ENCODE measurements at regions not wholly inside any gene's neighbourhood (a gene's known extent, or its start where the extent isn't known, plus 50 kb on each side); places are given as distances from the start of the nearest gene placed in this dataset.

DNA sequence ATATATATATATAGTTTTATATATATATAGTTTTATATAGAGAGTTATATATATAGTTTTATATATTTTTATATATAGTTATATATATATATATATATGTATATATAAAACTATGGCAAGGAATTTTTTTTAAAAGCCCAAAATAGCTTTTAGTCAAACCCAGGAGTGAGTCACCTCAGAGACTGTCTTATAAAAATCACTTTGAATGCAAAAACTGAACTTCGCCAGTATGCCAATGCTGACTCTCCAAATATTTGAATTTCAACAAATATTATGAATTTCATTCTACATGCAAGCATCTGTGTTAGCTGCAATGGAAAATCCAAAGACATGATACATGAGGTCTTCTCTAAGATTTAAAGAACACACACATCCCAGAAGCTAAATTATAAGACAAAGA lies 132.8 kb upstream of the NR2F2 start:
- no peaks in the 10 kb centered on the region for H3K9me3 ChIP-seq (ENCODE audit: insufficient read depth, low read length, severe bottlenecking)
- no peak overlapping the region for H3K9ac ChIP-seq (ENCODE audit: low read depth, low read length)
- TF ChIP-seq EZH2 (IDR thresholded peaks at IDR 0.05; ENCODE audit: borderline replicate concordance, low read depth, low read length, severe bottlenecking): no peak
- TF ChIP-seq, protein P1, sequence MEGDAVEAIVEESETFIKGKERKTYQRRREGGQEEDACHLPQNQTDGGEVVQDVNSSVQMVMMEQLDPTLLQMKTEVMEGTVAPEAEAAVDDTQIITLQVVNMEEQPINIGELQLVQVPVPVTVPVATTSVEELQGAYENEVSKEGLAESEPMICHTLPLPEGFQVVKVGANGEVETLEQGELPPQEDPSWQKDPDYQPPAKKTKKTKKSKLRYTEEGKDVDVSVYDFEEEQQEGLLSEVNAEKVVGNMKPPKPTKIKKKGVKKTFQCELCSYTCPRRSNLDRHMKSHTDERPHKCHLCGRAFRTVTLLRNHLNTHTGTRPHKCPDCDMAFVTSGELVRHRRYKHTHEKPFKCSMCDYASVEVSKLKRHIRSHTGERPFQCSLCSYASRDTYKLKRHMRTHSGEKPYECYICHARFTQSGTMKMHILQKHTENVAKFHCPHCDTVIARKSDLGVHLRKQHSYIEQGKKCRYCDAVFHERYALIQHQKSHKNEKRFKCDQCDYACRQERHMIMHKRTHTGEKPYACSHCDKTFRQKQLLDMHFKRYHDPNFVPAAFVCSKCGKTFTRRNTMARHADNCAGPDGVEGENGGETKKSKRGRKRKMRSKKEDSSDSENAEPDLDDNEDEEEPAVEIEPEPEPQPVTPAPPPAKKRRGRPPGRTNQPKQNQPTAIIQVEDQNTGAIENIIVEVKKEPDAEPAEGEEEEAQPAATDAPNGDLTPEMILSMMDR (IDR thresholded peaks at IDR 0.05; ENCODE audit: borderline replicate concordance, extremely low read depth, low read length, poor library complexity, severe bottlenecking): no peak
- no peaks in the 10 kb centered on the region for H4K20me1 ChIP-seq (ENCODE audit: insufficient read depth, low read length)
- ATAC-seq (ENCODE audit: insufficient read depth, low read depth): no peak
- no peak for DNase-seq
- H2AFZ ChIP-seq (ENCODE audit: low read depth, low read length): no peak overlapping the region
- H3K4me1 ChIP-seq (ENCODE audit: insufficient read depth, low read length): no peaks in the 10 kb centered on the region
- no peak overlapping the region for H3K27ac ChIP-seq (ENCODE audit: low read length)
- no peak overlapping the region for H3K4me3 ChIP-seq (ENCODE audit: low read depth in 1 of 2, low read length in 2 of 2)
- no peaks in the 10 kb centered on the region for H3K27me3 ChIP-seq (ENCODE audit: insufficient read depth, low read length, poor library complexity)
- no peaks in the 10 kb centered on the region for H3K79me2 ChIP-seq (ENCODE audit: insufficient read depth, low read length)
- no peaks in the 10 kb centered on the region for H3K36me3 ChIP-seq (ENCODE audit: insufficient read depth, low read length)
- H3K4me2 ChIP-seq (ENCODE audit: insufficient read depth, low read length): no peak overlapping the region

DNA sequence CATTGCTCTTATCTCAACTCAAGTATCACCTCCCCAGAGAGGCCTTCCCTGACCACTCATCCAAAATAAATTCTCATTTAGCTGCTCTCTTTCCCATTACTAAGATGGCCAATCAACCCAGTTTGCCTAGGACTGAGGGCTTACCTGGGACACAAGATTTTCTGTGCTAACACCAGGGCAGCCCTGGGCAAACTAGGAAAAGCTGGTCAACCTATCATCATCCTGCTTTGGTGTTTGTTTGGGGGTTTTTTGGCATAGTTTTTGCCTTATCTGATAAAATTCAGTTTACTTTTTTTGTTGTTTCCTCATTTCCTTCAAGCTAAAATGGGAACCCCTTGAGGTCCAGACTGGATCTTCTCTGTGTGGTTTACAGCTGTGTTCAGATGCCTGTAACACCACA lies 131.4 kb upstream of the NR2F2 start:
- no peaks in the 10 kb centered on the region for H3K36me3 ChIP-seq (ENCODE audit: insufficient read depth, low read length)
- H3K9me3 ChIP-seq (ENCODE audit: insufficient read depth, low read length, severe bottlenecking): no peaks in the 10 kb centered on the region
- ATAC-seq (ENCODE audit: insufficient read depth, low read depth) (no peak), DNase-seq (no peak)
- no peak overlapping the region for H3K4me2 ChIP-seq (ENCODE audit: insufficient read depth, low read length)
- H3K27ac ChIP-seq (ENCODE audit: low read length): no peak overlapping the region
- no peaks in the 10 kb centered on the region for H4K20me1 ChIP-seq (ENCODE audit: insufficient read depth, low read length)
- H3K9ac ChIP-seq (ENCODE audit: low read depth, low read length): no peak overlapping the region
- H3K27me3 ChIP-seq (ENCODE audit: insufficient read depth, low read length, poor library complexity): no peaks in the 10 kb centered on the region
- no peaks in the 10 kb centered on the region for H3K79me2 ChIP-seq (ENCODE audit: insufficient read depth, low read length)
- no peak overlapping the region for H3K4me3 ChIP-seq (ENCODE audit: low read depth in 1 of 2, low read length in 2 of 2)
- H3K4me1 ChIP-seq (ENCODE audit: insufficient read depth, low read length): no peaks in the 10 kb centered on the region
- no peak overlapping the region for H2AFZ ChIP-seq (ENCODE audit: low read depth, low read length)
- TF ChIP-seq, protein P1 (IDR thresholded peaks at IDR 0.05; ENCODE audit: borderline replicate concordance, extremely low read depth, low read length, poor library complexity, severe bottlenecking): no peak
- TF ChIP-seq EZH2 (IDR thresholded peaks at IDR 0.05; ENCODE audit: borderline replicate concordance, low read depth, low read length, severe bottlenecking): no peak

DNA sequence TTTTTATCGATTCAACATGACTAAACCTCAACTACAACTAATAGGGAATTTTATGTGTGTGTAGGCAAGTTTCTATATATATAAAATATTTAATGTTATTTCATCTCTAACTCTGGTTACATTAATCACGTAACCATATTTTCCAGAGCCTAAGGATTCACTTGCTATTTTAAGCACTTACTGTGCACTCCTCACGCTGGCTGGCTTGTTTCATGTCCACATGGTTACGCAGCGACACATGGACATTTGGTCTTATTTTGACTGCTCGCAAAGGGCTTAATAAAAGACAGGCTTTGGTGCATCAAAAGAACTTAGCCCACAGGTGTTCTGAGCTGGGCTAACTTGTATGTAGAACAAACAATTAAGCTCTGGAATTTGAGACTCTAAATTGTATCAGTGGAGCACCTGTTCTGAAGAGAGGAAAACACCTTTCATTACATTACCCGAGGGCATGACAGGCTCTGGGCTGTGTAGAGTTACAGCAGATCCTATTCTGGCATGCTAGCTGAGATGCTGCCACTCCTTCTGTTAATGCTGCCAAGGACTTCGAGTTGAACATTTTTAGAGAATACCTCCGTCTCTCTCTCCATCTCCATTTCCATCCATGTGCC lies 130.0 kb upstream of the NR2F2 start:
- DNase-seq: no peak
- Histone ChIP-seq H3K79me2 (ENCODE audit: insufficient read depth, low read length) (no peaks in the 10 kb centered on the region), H2AFZ (ENCODE audit: low read depth, low read length) (no peak overlapping the region), H3K27me3 (ENCODE audit: insufficient read depth, low read length, poor library complexity) (no peaks in the 10 kb centered on the region), H3K27ac (ENCODE audit: low read length) (no peak overlapping the region), H3K9ac (ENCODE audit: low read depth, low read length) (no peak overlapping the region), H3K4me1 (ENCODE audit: insufficient read depth, low read length) (no peaks in the 10 kb centered on the region), H3K4me2 (ENCODE audit: insufficient read depth, low read length) (no peak overlapping the region), H3K4me3 (ENCODE audit: low read depth in 1 of 2, low read length in 2 of 2) (no peak overlapping the region), H4K20me1 (ENCODE audit: insufficient read depth, low read length) (no peaks in the 10 kb centered on the region), H3K9me3 (ENCODE audit: insufficient read depth, low read length, severe bottlenecking) (no peaks in the 10 kb centered on the region), H3K36me3 (ENCODE audit: insufficient read depth, low read length) (no peaks in the 10 kb centered on the region)
- no peak for ATAC-seq (ENCODE audit: insufficient read depth, low read depth)
- TF ChIP-seq EZH2 (IDR thresholded peaks at IDR 0.05; ENCODE audit: borderline replicate concordance, low read depth, low read length, severe bottlenecking): no peak
- TF ChIP-seq, protein P1 (IDR thresholded peaks at IDR 0.05; ENCODE audit: borderline replicate concordance, extremely low read depth, low read length, poor library complexity, severe bottlenecking): no peak
